Ascending aorta (tissue), 2 donors: ENCODE measurements at regions not wholly inside any gene's neighbourhood (a gene's known extent, or its start where the extent isn't known, plus 50 kb on each side); places are given as distances from the start of the nearest gene placed in this dataset.

Experiments
- DNase-seq, 2 donors: peaks; one replicate each; pipeline ENCODE4 v3.0.0-alpha.2; 2019; ENCODE audit warnings: low spot score in 2 of 2
- H3K27ac ChIP-seq, 2 donors: fragments of 200-600 bp; sonication (generic); one replicate each; pipeline ENCODE4 v1.5.1; 2016 to 2017; ENCODE audit warnings: mild to moderate bottlenecking in 1 of 2
- H3K27me3 ChIP-seq: fragments of 200-600 bp; sonication (generic); one replicate; pipeline ENCODE4 v1.5.1; 2017
- H3K36me3 ChIP-seq, 2 donors: fragments of 200-600 bp; sonication (generic); one replicate each; pipeline ENCODE4 v1.5.1; 2016
- H3K4me1 ChIP-seq, 2 donors: fragments of 200-600 bp; sonication (generic); one replicate each; pipeline ENCODE4 v1.5.1; 2016 to 2017; ENCODE audit warnings: mild to moderate bottlenecking in 1 of 2
- H3K4me3 ChIP-seq, 2 donors: fragments of 200-600 bp; sonication (generic); one replicate each; pipeline ENCODE4 v1.5.1; 2016 to 2017; ENCODE audit warnings: mild to moderate bottlenecking in 1 of 2
- H3K9me3 ChIP-seq, 2 donors: fragments of 200-600 bp; sonication (generic); one replicate each; pipeline ENCODE4 v1.5.1; 2016
- CTCF ChIP-seq, 3 experiments: fragments of 200-600 bp in 2 of 3; fragments of 450-650 bp in 1 of 3; sonication (generic) in 2 of 3; IDR thresholded peaks; one replicate each; pipeline ENCODE4 v1.5.1; 2016 to 2019; ENCODE audit warnings: antibody characterized with exemption in 3 of 3, mild to moderate bottlenecking in 1 of 3, moderate library complexity in 1 of 3
- intact Hi-C: fragments of 100-400 bp; cut with DNase I; formaldehyde crosslinking; loops from one replicate; pipeline ENCODE4 v1.15.1; 2023

- no peak for DNase-seq
- Histone ChIP-seq H3K36me3 (no peaks in the 10 kb centered on the region), H3K4me3 (no peak overlapping the region), H3K9me3 (no peaks in the 10 kb centered on the region), H3K27ac (no peak overlapping the region), H3K4me1 (no peaks in the 10 kb centered on the region), H3K27me3 (no peaks in the 10 kb centered on the region)
- intact Hi-C loops, result no loop called here
- TF ChIP-seq CTCF (IDR thresholded peaks at IDR 0.05), result no peak
Measured at GRCh38 chr1:218027152-218027551, 257.9 kb upstream of the RRP15 start.

GRCh38 chr1:218030846-218031245 lies 254.2 kb upstream of the RRP15 start:
- Histone ChIP-seq H3K36me3 (no peaks in the 10 kb centered on the region), H3K27ac (no peak overlapping the region), H3K4me1 (no peaks in the 10 kb centered on the region), H3K9me3 (no peaks in the 10 kb centered on the region), H3K4me3 (no peak overlapping the region), H3K27me3 (no peaks in the 10 kb centered on the region)
- DNase-seq, result no peak
- no peak for TF ChIP-seq CTCF (IDR thresholded peaks at IDR 0.05)
- intact Hi-C loops, result no loop called here

- Histone ChIP-seq H3K4me3 (no peak overlapping the region), H3K36me3 (no peaks in the 10 kb centered on the region), H3K4me1 (no peaks in the 10 kb centered on the region), H3K27ac (no peak overlapping the region), H3K9me3 (no peaks in the 10 kb centered on the region), H3K27me3 (no peaks in the 10 kb centered on the region)
- DNase-seq, result no peak
- TF ChIP-seq CTCF (IDR thresholded peaks at IDR 0.05), result no peak
- intact Hi-C loops, result no loop called here
Measured at GRCh38 chr1:218031901-218032300, 253.2 kb upstream of the RRP15 start.

- no peak overlapping the region for H3K27ac ChIP-seq
- intact Hi-C loops, result no loop called here
- TF ChIP-seq CTCF (IDR thresholded peaks at IDR 0.05), result no peak
- H3K4me1 ChIP-seq, result no peaks in the 10 kb centered on the region
- no peaks in the 10 kb centered on the region for H3K36me3 ChIP-seq
- H3K9me3 ChIP-seq, result no peaks in the 10 kb centered on the region
- H3K27me3 ChIP-seq, result no peaks in the 10 kb centered on the region
- H3K4me3 ChIP-seq, result no peak overlapping the region
- DNase-seq, result no peak
Measured at GRCh38 chr1:218034468-218034867, 250.6 kb upstream of the RRP15 start.

- Histone ChIP-seq H3K36me3 (no peaks in the 10 kb centered on the region), H3K4me1 (no peaks in the 10 kb centered on the region), H3K27ac (no peak overlapping the region), H3K4me3 (no peak overlapping the region), H3K9me3 (no peaks in the 10 kb centered on the region), H3K27me3 (no peaks in the 10 kb centered on the region)
- intact Hi-C loops, result no loop called here
- no peak for TF ChIP-seq CTCF (IDR thresholded peaks at IDR 0.05)
- DNase-seq, result no peak
Measured at GRCh38 chr1:218048828-218049420, 236.2 kb upstream of the RRP15 start.

- intact Hi-C loops, result no loop called here
Measured at GRCh38 chr1:218049641-218050040, 235.5 kb upstream of the RRP15 start.

More at GRCh38 chr1:218049641-218050040, 235.5 kb upstream of the RRP15 start:
- H3K27ac ChIP-seq, result no peak overlapping the region
- no peaks in the 10 kb centered on the region for H3K36me3 ChIP-seq
- H3K4me1 ChIP-seq, result no peaks in the 10 kb centered on the region
- no peak for TF ChIP-seq CTCF (IDR thresholded peaks at IDR 0.05)
- DNase-seq, result no peak
- H3K9me3 ChIP-seq, result no peaks in the 10 kb centered on the region
- no peaks in the 10 kb centered on the region for H3K27me3 ChIP-seq
- H3K4me3 ChIP-seq, result no peak overlapping the region
